ENCODE measurements at regions not wholly inside any gene's neighbourhood (a gene's known extent, or its start where the extent isn't known, plus 50 kb on each side); places are given as distances from the start of the nearest gene placed in this dataset.

GRCh38 chr14:86865934-86866333, 1127.0 kb downstream of the GALC start:
- TF ChIP-seq CTCF (IDR thresholded peaks at IDR 0.05) = no peak
- TF ChIP-seq TCF7L2 (IDR thresholded peaks at IDR 0.05; ENCODE audit: low read depth, low read length) = no peak
- TF ChIP-seq SIN3A (IDR thresholded peaks at IDR 0.05; ENCODE audit: borderline replicate concordance, insufficient read depth, low read depth, low read length) = no peak
- TF ChIP-seq REST (IDR thresholded peaks at IDR 0.05; ENCODE audit: insufficient read depth in 1 of 2, low read depth in 2 of 2, low read length in 1 of 2) = no peak

Measured in Panc1 (cell line).